ENCODE measurements at regions not wholly inside any gene's neighbourhood (a gene's known extent, or its start where the extent isn't known, plus 50 kb on each side); places are given as distances from the start of the nearest gene placed in this dataset.
"Not testable (repeated sequence)": the region's sequence is repeated elsewhere in the genome, so short reads cannot be mapped to it uniquely, and the experiment has no call there.

DNA sequence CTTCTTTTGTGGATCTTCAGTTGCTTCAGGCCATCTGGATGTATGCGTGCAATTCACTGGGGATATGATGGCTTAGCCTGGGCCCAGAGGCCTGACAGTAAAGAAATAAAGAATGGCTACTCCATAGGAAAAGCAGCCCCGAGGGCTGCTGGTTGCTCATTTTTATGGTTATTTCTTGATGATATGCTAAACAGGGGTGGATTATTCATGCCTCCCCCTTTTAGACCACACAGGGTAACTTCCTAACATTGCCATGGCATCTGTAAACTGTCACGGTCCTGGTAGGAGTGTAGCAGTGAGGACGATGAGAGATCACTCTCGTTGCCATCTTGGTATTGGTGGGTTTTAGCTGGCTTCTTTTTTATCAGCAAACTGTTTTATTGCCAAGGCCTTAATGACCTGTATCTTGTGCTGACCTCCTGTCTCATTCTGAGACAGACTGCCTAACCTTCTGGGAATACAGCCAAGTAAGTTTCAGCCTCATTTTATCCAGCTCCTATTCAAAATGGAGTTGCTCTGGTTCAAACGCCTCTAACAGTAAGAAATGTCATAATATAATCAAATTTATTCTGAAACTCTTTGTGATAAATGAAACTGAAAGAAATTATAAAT is 60.5 kb downstream of the DSEL start:
- Mint-ChIP-seq H3K4me3 (no peak overlapping the region), H3K9me3 (peaks cover 8% of the 10 kb centered on the region), H3K4me1 (peaks cover 22% of the 10 kb centered on the region), H3K27ac (no peak overlapping the region), H3K36me3 (no peaks in the 10 kb centered on the region)
- ATAC-seq = no peak
- DNase-seq (ENCODE audit: low spot score in 2 of 2) = no peak

DNA sequence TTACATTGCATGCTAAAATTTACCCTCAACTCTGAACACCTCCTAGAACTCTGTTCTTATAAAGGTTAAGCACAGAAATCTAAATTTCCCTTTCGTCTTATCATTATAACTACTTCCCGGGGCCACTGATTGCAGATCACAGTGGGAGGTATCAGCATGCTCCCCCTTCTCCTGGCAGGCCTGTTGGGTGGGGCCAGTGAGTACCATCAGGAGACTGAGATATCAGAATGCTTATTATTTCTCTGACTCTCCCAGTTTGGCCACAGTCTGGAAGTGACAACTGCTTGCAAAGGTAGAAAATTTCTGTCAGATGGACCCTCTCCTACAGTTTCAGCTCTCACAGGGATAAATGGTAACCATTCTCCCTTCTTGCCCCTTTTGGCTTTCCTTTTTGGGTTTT is 62.6 kb downstream of the DSEL start:
- Mint-ChIP-seq H3K9me3 (peaks cover 15% of the 10 kb centered on the region), H3K4me1 (peaks cover 22% of the 10 kb centered on the region), H3K4me3 (no peak overlapping the region), H3K36me3 (no peaks in the 10 kb centered on the region), H3K27ac (no peak overlapping the region)
- no peak for ATAC-seq
- no peak for DNase-seq (ENCODE audit: low spot score in 2 of 2)

DNA sequence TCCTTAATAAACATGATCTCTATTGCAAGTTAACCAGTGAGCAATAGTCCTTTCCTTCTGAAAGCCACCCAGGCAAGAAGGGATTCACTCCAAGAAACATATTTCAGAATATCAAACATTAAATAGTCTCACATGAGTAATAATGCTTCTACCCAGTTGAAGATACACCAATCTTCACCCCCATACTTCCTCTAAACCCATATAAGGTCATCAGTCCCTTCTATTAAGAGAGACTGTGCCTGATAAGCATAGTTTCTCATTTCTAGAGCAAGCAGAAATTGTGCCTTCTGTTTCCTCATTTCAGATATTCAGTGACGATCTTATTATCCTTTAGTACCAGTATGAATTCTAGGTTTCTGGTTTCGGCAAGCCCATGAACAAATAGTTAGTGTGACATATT is 64.6 kb downstream of the DSEL start:
- ATAC-seq = peak; percentile 70
- DNase-seq (ENCODE audit: low spot score in 2 of 2) = no peak
- H3K4me1 Mint-ChIP-seq = peaks cover 22% of the 10 kb centered on the region
- H3K27ac Mint-ChIP-seq = peak overlapping the region; percentile 33
- no peak overlapping the region for H3K4me3 Mint-ChIP-seq
- peaks cover 22% of the 10 kb centered on the region for H3K9me3 Mint-ChIP-seq
- no peaks in the 10 kb centered on the region for H3K36me3 Mint-ChIP-seq

GRCh38 chr18:67451101-67451500 is 65.4 kb downstream of the DSEL start:
- Mint-ChIP-seq H3K27ac (peak overlapping the region; percentile 33), H3K9me3 (peaks cover 22% of the 10 kb centered on the region), H3K4me1 (peaks cover 22% of the 10 kb centered on the region)
- not testable (repeated sequence) for H3K36me3 Mint-ChIP-seq; ATAC-seq; DNase-seq (ENCODE audit: low spot score in 2 of 2); H3K4me3 Mint-ChIP-seq

GRCh38 chr18:67433971-67434370 is 82.5 kb downstream of the DSEL start:
- ATAC-seq (no peak), DNase-seq (ENCODE audit: low spot score in 2 of 2) (no peak)
- H3K4me3 Mint-ChIP-seq = no peak overlapping the region
- H3K36me3 Mint-ChIP-seq = no peaks in the 10 kb centered on the region
- peaks cover 10% of the 10 kb centered on the region for H3K9me3 Mint-ChIP-seq
- H3K27ac Mint-ChIP-seq = no peak overlapping the region
- no peaks in the 10 kb centered on the region for H3K4me1 Mint-ChIP-seq

- no peak overlapping the region for H3K4me3 Mint-ChIP-seq
- peaks cover 10% of the 10 kb centered on the region for H3K9me3 Mint-ChIP-seq
- no peak overlapping the region for H3K27ac Mint-ChIP-seq
- no peaks in the 10 kb centered on the region for H3K4me1 Mint-ChIP-seq
- ATAC-seq (no peak), DNase-seq (ENCODE audit: low spot score in 2 of 2) (no peak)
- H3K36me3 Mint-ChIP-seq = no peaks in the 10 kb centered on the region
Observed at GRCh38 chr18:67432806-67433205, 83.7 kb downstream of the DSEL start.

DNA sequence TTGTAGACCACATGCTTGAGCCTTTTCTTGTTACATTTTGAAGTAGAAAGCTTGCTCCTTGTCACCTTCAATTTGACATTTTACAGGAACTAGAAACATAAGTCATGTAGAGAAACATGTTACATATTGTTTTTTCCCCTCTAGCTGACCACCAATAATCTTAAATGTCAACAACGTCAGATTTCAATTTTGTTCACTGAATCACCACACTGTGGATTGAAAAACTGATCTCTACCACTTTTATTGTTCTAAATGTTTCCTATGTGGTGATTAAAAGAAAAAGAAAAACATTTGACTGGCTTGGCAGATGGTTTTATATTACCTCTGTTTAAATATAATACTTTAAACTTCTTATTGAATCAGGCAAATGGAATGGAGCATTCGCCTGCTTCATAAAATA is 87.7 kb downstream of the DSEL start:
- DNase-seq (ENCODE audit: low spot score in 2 of 2) (no peak), ATAC-seq (peak; percentile 46)
- Mint-ChIP-seq H3K36me3 (no peaks in the 10 kb centered on the region), H3K4me3 (no peak overlapping the region), H3K9me3 (no peaks in the 10 kb centered on the region), H3K4me1 (no peaks in the 10 kb centered on the region), H3K27ac (no peak overlapping the region)

GRCh38 chr18:67428158-67428557 is 88.4 kb downstream of the DSEL start:
- no peaks in the 10 kb centered on the region for H3K36me3 Mint-ChIP-seq
- H3K4me1 Mint-ChIP-seq = no peaks in the 10 kb centered on the region

DNA sequence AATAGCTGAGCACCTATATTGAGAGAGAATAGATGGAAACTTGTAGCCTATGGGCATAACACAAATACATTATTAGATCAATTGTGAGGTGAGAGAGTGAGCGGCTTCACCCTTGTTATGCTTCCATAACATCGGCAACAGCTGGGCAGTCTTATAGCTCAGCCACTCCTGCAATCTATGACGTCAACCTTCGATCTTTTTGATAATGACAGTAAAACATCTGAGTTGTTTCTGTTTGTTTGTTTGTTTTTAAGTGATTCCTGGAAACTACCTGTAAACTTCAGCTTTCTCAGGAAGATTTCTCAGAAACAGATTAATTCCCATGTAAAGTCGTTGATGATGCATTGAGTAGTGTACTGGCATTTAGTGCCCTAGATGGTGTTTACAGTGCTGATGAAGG is 90.0 kb downstream of the DSEL start:
- no peaks in the 10 kb centered on the region for H3K4me1 Mint-ChIP-seq
- no peak overlapping the region for H3K27ac Mint-ChIP-seq
- ATAC-seq = no peak
- H3K4me3 Mint-ChIP-seq = no peak overlapping the region
- DNase-seq (ENCODE audit: low spot score in 2 of 2) = no peak
- no peaks in the 10 kb centered on the region for H3K36me3 Mint-ChIP-seq
- no peaks in the 10 kb centered on the region for H3K9me3 Mint-ChIP-seq

More at GRCh38 chr18:67428158-67428557, 88.4 kb downstream of the DSEL start:
- DNase-seq (ENCODE audit: low spot score in 2 of 2) (no peak), ATAC-seq (no peak)
- H3K4me3 Mint-ChIP-seq = no peak overlapping the region
- H3K9me3 Mint-ChIP-seq = no peaks in the 10 kb centered on the region
- H3K27ac Mint-ChIP-seq = no peak overlapping the region

DNA sequence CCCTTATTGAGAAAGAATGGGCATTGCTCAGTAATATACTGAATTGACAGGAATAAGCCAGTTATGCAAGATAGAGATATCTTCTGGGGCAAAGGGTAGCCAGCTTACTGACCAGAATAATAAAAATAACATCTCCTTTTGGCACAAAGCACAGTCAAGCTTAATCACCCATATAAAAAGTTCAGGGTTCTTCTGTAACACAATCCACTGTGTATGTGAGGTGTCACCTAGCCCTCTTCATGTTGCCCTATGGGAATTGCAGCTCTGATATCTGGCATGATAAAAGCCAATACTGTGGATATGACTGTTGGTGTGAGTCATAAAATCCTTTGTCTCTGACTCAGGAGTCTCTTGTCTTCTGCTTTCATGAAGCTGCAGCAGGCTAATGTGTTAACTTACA is 90.8 kb downstream of the DSEL start:
- Mint-ChIP-seq H3K9me3 (no peaks in the 10 kb centered on the region), H3K27ac (no peak overlapping the region), H3K36me3 (no peaks in the 10 kb centered on the region), H3K4me1 (no peaks in the 10 kb centered on the region), H3K4me3 (no peak overlapping the region)
- no peak for DNase-seq (ENCODE audit: low spot score in 2 of 2)
- peak; percentile 98 for ATAC-seq

DNA sequence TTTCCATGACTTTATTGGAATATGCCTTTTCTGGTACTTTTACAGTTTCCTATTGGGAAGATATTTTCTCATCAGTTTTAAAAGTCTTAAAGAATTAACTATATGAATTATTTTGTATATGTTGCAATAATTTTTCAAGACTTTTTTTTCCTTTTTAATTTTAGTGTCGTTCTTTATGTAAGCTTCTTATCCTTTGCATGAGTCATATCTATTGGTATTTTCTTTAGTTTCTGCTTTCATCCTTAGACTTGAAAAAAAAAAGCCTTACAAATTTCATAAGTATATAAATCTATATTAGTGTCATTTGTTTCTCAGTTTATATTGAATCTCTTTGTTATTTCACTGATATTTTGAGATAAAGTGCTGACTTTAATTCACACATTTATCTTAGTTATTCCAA is 94.9 kb downstream of the DSEL start:
- Mint-ChIP-seq H3K27ac (no peak overlapping the region), H3K9me3 (peaks cover 2% of the 10 kb centered on the region), H3K4me3 (no peak overlapping the region), H3K4me1 (peaks cover 6% of the 10 kb centered on the region), H3K36me3 (no peaks in the 10 kb centered on the region)
- DNase-seq (ENCODE audit: low spot score in 2 of 2) (no peak), ATAC-seq (no peak)

GRCh38 chr18:67417864-67418523 is 98.5 kb downstream of the DSEL start:
- Mint-ChIP-seq H3K4me3 (peak overlapping the region; percentile 43), H3K9me3 (peaks cover 2% of the 10 kb centered on the region), H3K27ac (peak overlapping the region; percentile 65), H3K36me3 (no peaks in the 10 kb centered on the region), H3K4me1 (peaks cover 6% of the 10 kb centered on the region)
- no peak for DNase-seq (ENCODE audit: low spot score in 2 of 2)
- peak; percentile 95 for ATAC-seq

DNA sequence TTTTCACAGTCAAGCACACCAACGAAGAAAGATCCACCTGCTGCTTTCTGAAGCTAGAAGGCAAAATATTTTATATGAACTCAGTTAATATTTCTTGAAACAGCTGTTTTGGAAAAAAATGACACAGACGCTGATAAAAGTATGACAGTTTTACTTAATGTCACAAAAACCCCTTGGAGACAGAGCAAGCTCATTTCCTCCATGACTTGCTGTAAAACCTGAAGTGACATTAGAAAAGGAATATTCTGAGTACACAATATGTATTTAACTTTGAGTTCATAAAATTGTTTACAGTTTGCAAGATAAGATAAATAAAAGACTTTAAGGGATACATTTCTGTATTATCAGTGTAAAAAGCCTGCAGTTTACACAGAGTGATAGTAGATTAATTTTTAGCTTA is 105.4 kb downstream of the DSEL start:
- H3K4me1 Mint-ChIP-seq = no peaks in the 10 kb centered on the region
- no peak overlapping the region for H3K27ac Mint-ChIP-seq
- DNase-seq (ENCODE audit: low spot score in 2 of 2) = no peak
- no peak for ATAC-seq
- no peaks in the 10 kb centered on the region for H3K36me3 Mint-ChIP-seq
- no peaks in the 10 kb centered on the region for H3K9me3 Mint-ChIP-seq
- H3K4me3 Mint-ChIP-seq = no peak overlapping the region

DNA sequence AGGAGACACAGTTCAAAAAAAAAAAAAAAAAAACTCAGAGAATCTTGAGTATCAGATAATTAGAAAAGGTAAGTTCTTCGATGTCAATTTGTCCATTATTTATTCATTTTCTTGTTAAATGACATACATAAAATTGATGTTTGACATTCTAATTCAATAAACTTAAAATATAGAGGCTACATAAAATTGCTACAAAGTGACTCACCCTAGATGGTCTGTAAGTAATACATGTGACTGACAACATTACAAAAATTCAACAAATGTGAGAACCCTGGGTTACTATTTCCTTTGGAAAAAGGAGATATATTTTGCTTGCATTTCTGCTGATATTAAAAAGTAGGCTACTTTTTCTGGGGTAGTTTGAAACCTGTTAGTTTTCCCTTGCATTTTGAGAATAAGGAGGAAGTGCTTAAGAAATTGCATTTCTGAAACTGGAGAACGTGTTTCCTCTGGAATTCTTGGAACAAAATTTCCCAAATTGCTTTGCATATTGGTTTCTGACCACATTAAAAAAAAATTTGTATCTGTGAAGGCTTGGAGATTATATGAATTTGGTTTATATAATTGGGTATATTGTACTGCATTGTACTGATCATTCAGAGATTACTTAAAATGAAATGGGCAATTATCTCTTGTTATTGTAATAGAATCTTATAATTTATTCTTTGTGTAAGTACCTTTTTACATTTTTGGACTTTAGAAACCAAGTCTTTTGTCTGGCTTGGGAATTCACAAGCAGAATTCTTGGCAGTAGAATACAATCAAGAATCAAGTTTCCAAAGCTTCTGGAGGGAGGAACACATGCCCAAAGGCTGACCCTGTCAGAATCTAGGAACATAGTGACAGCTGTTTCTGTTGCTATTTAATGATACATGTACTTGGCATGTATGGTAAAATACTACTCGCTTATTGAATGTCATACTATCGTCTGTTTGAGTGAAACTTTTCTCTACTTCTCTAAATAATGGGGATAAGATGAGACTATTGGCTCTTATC is 106.1 kb downstream of the DSEL start:
- no peaks in the 10 kb centered on the region for H3K9me3 Mint-ChIP-seq
- no peaks in the 10 kb centered on the region for H3K36me3 Mint-ChIP-seq

GRCh38 chr18:67408240-67408639 is 108.3 kb downstream of the DSEL start:
- H3K4me1 Mint-ChIP-seq = no peaks in the 10 kb centered on the region
- no peak overlapping the region for H3K4me3 Mint-ChIP-seq
- DNase-seq (ENCODE audit: low spot score in 2 of 2) = no peak
- H3K36me3 Mint-ChIP-seq = no peaks in the 10 kb centered on the region
- H3K27ac Mint-ChIP-seq = no peak overlapping the region
- no peaks in the 10 kb centered on the region for H3K9me3 Mint-ChIP-seq
- no peak for ATAC-seq

More for the DNA sequence above, 106.1 kb downstream of the DSEL start:
- Mint-ChIP-seq H3K27ac (no peak overlapping the region), H3K4me3 (no peak overlapping the region), H3K4me1 (no peaks in the 10 kb centered on the region)
- DNase-seq (ENCODE audit: low spot score in 2 of 2) (no peak), ATAC-seq (no peak)
